HepG2 (cell line): ENCODE measurements at regions not wholly inside any gene's neighbourhood (a gene's known extent, or its start where the extent isn't known, plus 50 kb on each side); places are given as distances from the start of the nearest gene placed in this dataset.

Source experiments
- ATAC-seq: fragments of 200-7000 bp; cut with Tn5 transposase; 3 replicates; pipeline ENCODE4 v1.9.1; 2020; ENCODE audit warnings: mild to moderate bottlenecking, moderate library complexity
- BruUV-seq: library from RNA; stranded (reverse); fragments of 400-500 nt; replicated peaks from 2 replicates; lab custom pipeline; 2021; lab: Mats Ljungman, UMichigan
- CTCF ChIA-PET: fragments of 300-600 bp; formaldehyde crosslinking; extraction: SDS; loops from one replicate; lab custom pipeline; 2021; ENCODE audit warnings: low total read pairs, inconsistent platforms, low intra/inter-chr PET ratio; lab: Yijun Ruan, JAX
- POLR2A ChIA-PET: fragments of 350-600 bp; sonication (Branson Sonifier 250); formaldehyde crosslinking; loops from one replicate; lab custom pipeline; 2020; ENCODE audit warnings: antibody characterized with exemption, inconsistent platforms; lab: Yijun Ruan, JAX
- DNase-seq: peaks from one replicate; pipeline ENCODE4 v3.0.0-alpha.2; 2015; ENCODE audit warnings: low spot score
- FAIRE-seq: peaks from 3 replicates; lab custom pipeline; 2011; peaks lifted over from hg19 to GRCh38; lab: Jason Lieb, UNC
- H2AFZ ChIP-seq: one replicate; pipeline ENCODE4 v1.6.1; 2011; ENCODE audit warnings: low read length, inconsistent platforms
- H3K27ac ChIP-seq: fragments of 300-600 bp; 3 replicates; pipeline ENCODE4 v1.8.0; 2011; ENCODE audit warnings: mixed run types, mild to moderate bottlenecking, mixed read lengths, low read length, inconsistent platforms; ENCODE audit not compliant: insufficient read depth; ENCODE audit errors: extremely low read length
- H3K27me3 ChIP-seq, 2 experiments: fragments of 200-600 bp in 1 of 2; 2 replicates in 1 of 2; 3 replicates in 1 of 2; pipeline versions ENCODE4 v1.6.0 to v1.8.0; 2011; ENCODE audit warnings: low read length in 2 of 2, mild to moderate bottlenecking in 2 of 2, moderate library complexity in 2 of 2, inconsistent platforms in 1 of 2; ENCODE audit not compliant: insufficient read depth in 2 of 2, control insufficient read depth in 1 of 2
- H3K36me3 ChIP-seq, 2 experiments: fragments of 200-600 bp in 1 of 2; replicated peaks in 1 of 2; 2 replicates in 1 of 2; 3 replicates in 1 of 2; pipeline versions ENCODE4 v1.5.1 to v1.8.0; 2011; ENCODE audit warnings: low read length in 2 of 2, inconsistent platforms in 1 of 2; ENCODE audit not compliant: insufficient read depth in 2 of 2, control insufficient read depth in 1 of 2
- H3K4me1 ChIP-seq: 2 replicates; pipeline ENCODE4 v1.5.1; 2012; ENCODE audit warnings: low read length, inconsistent platforms; ENCODE audit not compliant: insufficient read depth
- H3K4me2 ChIP-seq: 2 replicates; pipeline ENCODE4 v1.6.0; 2011; ENCODE audit warnings: low read depth, low read length, inconsistent platforms
- H3K4me3 ChIP-seq, 3 experiments: fragments of 200-600 bp in 1 of 3; sonication (generic), shearing (Covaris generic) in 1 of 3; replicated peaks in 1 of 3; 2 replicates each; pipeline ENCODE4 v1.5.1; 2011 to 2016; ENCODE audit warnings: low read length in 3 of 3, inconsistent platforms in 2 of 3, low read depth in 2 of 3, mild to moderate bottlenecking in 2 of 3, control low read depth in 1 of 3, mixed read lengths in 1 of 3; ENCODE audit not compliant: insufficient read depth in 1 of 3
- H3K79me2 ChIP-seq: one replicate; pipeline ENCODE4 v1.6.1; 2011; ENCODE audit warnings: low read length, inconsistent platforms; ENCODE audit not compliant: insufficient read depth
- H3K9ac ChIP-seq: 2 replicates; pipeline ENCODE4 v1.6.0; 2011; ENCODE audit warnings: mild to moderate bottlenecking, low read depth, low read length, inconsistent platforms; ENCODE audit not compliant: insufficient read depth
- H3K9me3 ChIP-seq: 2 replicates; pipeline ENCODE4 v1.5.1; 2012; ENCODE audit warnings: mild to moderate bottlenecking, low read length
- H4K20me1 ChIP-seq: 2 replicates; pipeline ENCODE4 v1.6.0; 2011; ENCODE audit warnings: inconsistent platforms, mild to moderate bottlenecking, low read length, moderate library complexity; ENCODE audit not compliant: insufficient read depth
- CREM ChIP-seq, 2 experiments: sonication (generic) in 1 of 2; formaldehyde crosslinking in 1 of 2; IDR thresholded peaks; 2 replicates each; pipeline versions ENCODE4 v1.4.0 to v1.6.1; 2016 to 2020; ENCODE audit warnings: antibody characterized with exemption in 1 of 2, mild to moderate bottlenecking in 1 of 2, missing genetic modification reagents in 1 of 2
- MEF2D ChIP-seq: sonication (generic); formaldehyde crosslinking; IDR thresholded peaks from 2 replicates; pipeline ENCODE4 v1.5.1; 2020; ENCODE audit warnings: mild to moderate bottlenecking, missing genetic modification reagents
- NCOR1 ChIP-seq: fragments of 200-600 bp; sonication (generic); IDR thresholded peaks from 2 replicates; pipeline ENCODE4 v1.7.0; 2017; ENCODE audit warnings: antibody characterized with exemption, low read length, borderline replicate concordance
- RFX1 ChIP-seq: fragments of 450-650 bp; IDR thresholded peaks from 2 replicates; pipeline ENCODE4 v1.6.1; 2017
- RXRA ChIP-seq: sonication (generic); formaldehyde crosslinking; IDR thresholded peaks from 2 replicates; pipeline ENCODE4 v1.5.1; 2020; ENCODE audit warnings: missing genetic modification reagents
- SOX6 ChIP-seq, 2 experiments: fragments of 450-650 bp in 1 of 2; sonication (generic) in 1 of 2; formaldehyde crosslinking in 1 of 2; IDR thresholded peaks; 2 replicates each; pipeline versions ENCODE4 v1.4.0 to v1.6.1; 2017 to 2020; ENCODE audit warnings: antibody characterized with exemption in 1 of 2, mild to moderate bottlenecking in 1 of 2, missing genetic modification reagents in 1 of 2
- TARDBP ChIP-seq: sonication (generic); formaldehyde crosslinking; IDR thresholded peaks from 2 replicates; pipeline ENCODE4 v1.8.0; 2022; ENCODE audit warnings: mild to moderate bottlenecking, missing genetic modification reagents
- TRIM22 ChIP-seq: fragments of 450-650 bp; IDR thresholded peaks from 2 replicates; pipeline ENCODE4 v1.6.1; 2017
- ZBTB7A ChIP-seq: sonication (generic); formaldehyde crosslinking; IDR thresholded peaks from 2 replicates; pipeline ENCODE4 v1.8.0; 2022; ENCODE audit warnings: mild to moderate bottlenecking, missing genetic modification reagents
- ZNF138 ChIP-seq: sonication (generic); formaldehyde crosslinking; IDR thresholded peaks from 2 replicates; pipeline ENCODE4 v1.5.0; 2020; ENCODE audit warnings: mild to moderate bottlenecking, low read depth, missing genetic modification reagents
- ZNF24 ChIP-seq: fragments of 450-650 bp; IDR thresholded peaks from 2 replicates; pipeline ENCODE4 v1.6.1; 2017; ENCODE audit warnings: antibody characterized with exemption, mild to moderate bottlenecking
- ZNF414 ChIP-seq: sonication (generic); formaldehyde crosslinking; IDR thresholded peaks from 2 replicates; pipeline ENCODE4 v1.5.0; 2020; ENCODE audit warnings: missing genetic modification reagents
- ZNF841 ChIP-seq: sonication (generic); formaldehyde crosslinking; IDR thresholded peaks from 2 replicates; pipeline ENCODE4 v1.8.1; 2023; ENCODE audit warnings: missing genetic modification reagents, borderline replicate concordance
- WGBS: methylation state at CpG from one replicate; pipeline ENCODE4 v1.1.6; 2017; ENCODE audit warnings: low lambda C conversion rate; 5-methylcytosine and 5-hydroxymethylcytosine counted together
- in situ Hi-C: cut with HindIII; loops from 2 replicates; pipeline ENCODE4 v1.10.0; 2017; ENCODE audit warnings: low pct_unique_long_range_greater_than_20kb; ENCODE audit not compliant: extremely low pct_ligation_motif_present
- intact Hi-C: fragments of 100-400 bp; cut with micrococcal nuclease; formaldehyde crosslinking; loops from one replicate; pipeline ENCODE4 v1.10.0; 2022; ENCODE audit not compliant: unreplicated experiment

GRCh38 chr1:188220051-188220450, 1391.3 kb downstream of the PLA2G4A start:
- no peak overlapping the region for H3K4me3 ChIP-seq
- H3K4me1 ChIP-seq, result no peaks in the 10 kb centered on the region
- H3K79me2 ChIP-seq, result no peaks in the 10 kb centered on the region
- H2AFZ ChIP-seq, result no peak overlapping the region
- intact Hi-C loops, result no loop called here
- no peaks in the 10 kb centered on the region for H3K36me3 ChIP-seq
- no peaks in the 10 kb centered on the region for H3K27me3 ChIP-seq
- CTCF ChIA-PET, result no interaction called here
- FAIRE-seq (no peak), DNase-seq (no peak)
- H3K4me2 ChIP-seq, result no peak overlapping the region
- in situ Hi-C loops, result no loop called here
- peaks cover 6% of the 10 kb centered on the region for H3K9me3 ChIP-seq
- H3K9ac ChIP-seq, result no peak overlapping the region
- no peaks in the 10 kb centered on the region for H4K20me1 ChIP-seq
- no TSS peak for BruUV-seq
- POLR2A ChIA-PET, result no interaction called here
- no peak overlapping the region for H3K27ac ChIP-seq
- WGBS, result 0% methylated on average over 1 of the region's 1 CpG
- TF ChIP-seq ZNF24, result no peak
- TF ChIP-seq RFX1, result no peak
- TF ChIP-seq TARDBP, result no peak
- TF ChIP-seq NCOR1, result no peak
- no peak for TF ChIP-seq MEF2D
- no peak for TF ChIP-seq SOX6 (IDR thresholded peaks at IDR 0.05)
- TF ChIP-seq SOX6 (CRISPR knock-in tag; IDR thresholded peaks at IDR 0.05), result no peak
- no peak for TF ChIP-seq ZBTB7A (CRISPR knock-in tag)
- no peak for TF ChIP-seq ZNF414 (CRISPR knock-in tag)
- TF ChIP-seq ZNF841, result no peak
- no peak for TF ChIP-seq ZNF138 (CRISPR knock-in tag)
- no peak for TF ChIP-seq TRIM22
- TF ChIP-seq RXRA (CRISPR knock-in tag), result no peak
- TF ChIP-seq CREM (IDR thresholded peaks at IDR 0.05), result no peak
- no peak for TF ChIP-seq CREM (CRISPR knock-in tag; IDR thresholded peaks at IDR 0.05)
- TF ChIP-seq, all 625 proteins: peak for 0
- no peak for ATAC-seq
